Activated naive CD4-positive, alpha-beta T cell treated with Interleukin-2 at 50 U/mL for 16 hours (primary cell): ENCODE measurements at regions not wholly inside any gene's neighbourhood (a gene's known extent, or its start where the extent isn't known, plus 50 kb on each side); places are given as distances from the start of the nearest gene placed in this dataset.
"Not testable (repeated sequence)": the region's sequence is repeated elsewhere in the genome, so short reads cannot be mapped to it uniquely, and the experiment has no call there.

ENCODE experiments used
- DNase-seq: peaks from one replicate; pipeline ENCODE4 v3.0.0-alpha.2; 2020

DNA sequence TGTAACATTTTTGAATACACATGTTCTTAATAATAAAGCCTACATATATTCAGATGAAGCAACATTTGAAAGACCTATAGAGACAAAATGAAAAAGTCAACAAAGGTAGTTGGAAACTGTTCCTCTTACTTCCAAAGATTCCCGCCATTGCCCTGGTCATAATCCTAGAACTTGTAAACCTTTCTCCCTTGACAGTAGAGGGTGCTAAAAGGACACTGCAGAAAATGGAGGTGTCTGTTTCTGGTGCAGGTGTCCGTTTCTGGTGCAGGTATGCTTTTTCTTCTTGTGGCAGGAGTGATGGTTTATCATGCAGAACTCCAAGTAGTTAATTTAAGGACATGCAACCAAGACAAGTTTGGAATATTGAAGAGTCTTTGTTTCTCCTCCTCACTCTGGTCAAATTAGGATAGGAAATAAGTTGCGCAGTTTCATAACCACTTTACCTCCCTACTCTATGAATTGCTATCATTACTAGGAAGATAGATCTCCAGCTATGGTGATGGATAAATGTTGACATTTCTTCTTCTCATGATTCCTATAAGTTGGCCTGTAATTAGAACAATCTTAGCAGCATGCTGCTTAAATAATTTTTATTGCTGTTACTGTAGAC lies 56.0 kb upstream of the FAM174A start:
- DNase-seq: no peak

DNA sequence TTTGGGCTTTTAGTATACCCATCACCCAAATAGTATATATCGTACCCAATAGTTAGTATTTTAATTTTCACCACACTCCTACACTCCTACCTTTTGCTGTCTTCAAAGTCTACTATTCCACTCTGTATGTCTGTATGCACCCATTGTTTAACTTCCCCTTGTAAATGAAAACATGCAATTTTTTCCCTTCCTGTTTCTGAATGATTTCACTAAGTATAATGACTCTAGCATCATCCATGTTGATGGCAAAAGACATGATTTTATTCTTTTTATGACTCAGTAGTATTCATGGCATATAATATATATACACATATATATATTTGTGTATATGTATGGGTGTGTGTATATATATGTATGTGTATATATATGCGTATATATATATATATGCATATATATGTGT lies 63.1 kb upstream of the FAM174A start:
- DNase-seq: no peak

DNA sequence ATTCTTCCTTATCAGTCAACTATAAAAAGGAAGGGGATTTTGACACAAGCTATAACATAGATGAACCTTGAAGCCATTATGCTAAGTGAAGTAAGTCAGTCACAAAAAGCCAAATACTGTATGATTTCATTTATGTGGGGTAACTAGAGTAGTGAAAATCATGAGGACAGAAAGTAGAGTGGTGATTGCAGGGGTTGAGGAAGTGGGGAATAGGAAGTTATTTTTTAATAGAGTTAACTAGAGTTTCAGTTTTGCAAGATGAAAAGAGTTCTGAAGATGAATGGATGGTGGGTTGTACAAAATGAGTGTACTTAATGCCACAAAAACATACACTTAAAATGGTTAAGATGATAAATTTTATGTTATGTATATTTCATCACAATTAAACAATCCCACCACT lies 65.4 kb upstream of the FAM174A start:
- DNase-seq: no peak

DNA sequence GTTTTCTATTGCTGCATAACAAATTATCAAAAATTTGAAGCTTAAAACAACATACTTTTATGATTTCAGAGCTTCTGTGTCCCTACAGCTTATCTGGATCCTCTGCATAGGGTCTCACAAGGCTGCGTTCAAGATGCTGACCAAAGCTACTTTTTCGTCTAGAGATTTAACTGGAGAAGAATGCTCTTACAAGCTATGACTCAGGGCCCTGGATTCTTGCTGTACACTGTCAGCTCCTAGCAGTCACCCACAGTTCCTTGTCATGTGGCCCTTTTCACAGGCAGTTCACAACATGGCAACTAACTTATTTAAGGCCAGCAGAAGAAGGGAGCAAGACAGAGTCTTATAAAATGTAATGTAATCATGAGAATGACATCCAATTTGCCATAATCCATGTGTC lies 70.8 kb upstream of the FAM174A start:
- no peak for DNase-seq

DNA sequence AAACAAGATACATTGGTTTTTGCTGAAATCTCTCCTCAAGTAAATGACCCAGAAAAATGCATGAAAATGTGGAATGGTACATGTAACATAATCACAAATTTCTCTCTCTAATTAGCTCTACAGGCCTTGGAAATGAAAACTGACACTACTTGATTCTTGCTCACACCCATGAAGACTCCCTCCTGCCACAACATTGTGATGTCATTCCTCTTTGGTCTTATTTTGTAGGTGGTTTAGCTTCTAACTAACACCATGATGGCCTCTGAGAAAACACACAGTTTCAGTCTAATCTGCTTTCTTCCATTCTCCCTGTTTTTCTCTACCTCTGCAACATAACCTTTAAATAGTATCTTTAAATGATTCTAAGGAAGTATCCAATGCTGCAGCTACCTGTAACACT lies 78.6 kb upstream of the FAM174A start:
- no peak for DNase-seq

DNA sequence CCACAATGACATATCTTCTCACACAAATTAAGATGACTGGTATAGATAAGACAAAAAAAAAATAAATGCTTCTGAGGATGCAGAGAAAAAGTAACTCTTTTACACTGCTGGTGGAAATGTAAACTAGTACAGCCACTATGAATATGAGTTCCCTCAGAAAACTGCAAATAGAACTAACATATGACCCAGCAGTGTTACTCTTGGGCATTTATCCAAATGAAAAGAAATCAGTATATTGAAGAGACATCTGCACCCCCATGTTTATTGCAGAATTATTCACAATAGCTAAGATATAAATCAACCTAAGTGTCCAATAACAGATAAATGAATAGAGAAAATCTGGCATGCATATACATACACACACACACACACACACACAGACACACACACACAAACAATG lies 83.0 kb upstream of the FAM174A start:
- DNase-seq: no peak

DNA sequence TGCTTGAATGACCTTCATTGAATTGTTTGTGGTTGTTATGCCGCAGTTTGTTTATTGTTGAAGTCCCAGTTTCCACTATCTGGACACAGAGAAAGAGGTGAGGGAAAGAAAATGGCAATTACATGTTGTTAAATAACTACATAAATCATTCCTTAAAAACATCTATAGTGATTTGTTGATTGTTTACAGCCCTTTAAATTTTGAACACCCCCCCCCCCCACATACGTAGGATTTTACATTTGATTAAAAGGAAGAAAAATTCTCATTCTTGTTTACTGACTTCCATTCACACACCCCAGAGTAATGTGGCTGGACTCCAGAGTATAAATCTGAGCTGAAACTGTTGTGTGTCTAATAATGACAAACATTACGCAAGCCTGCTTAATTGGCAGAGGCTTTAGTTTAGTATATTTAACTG lies 87.1 kb upstream of the FAM174A start:
- no peak for DNase-seq

DNA sequence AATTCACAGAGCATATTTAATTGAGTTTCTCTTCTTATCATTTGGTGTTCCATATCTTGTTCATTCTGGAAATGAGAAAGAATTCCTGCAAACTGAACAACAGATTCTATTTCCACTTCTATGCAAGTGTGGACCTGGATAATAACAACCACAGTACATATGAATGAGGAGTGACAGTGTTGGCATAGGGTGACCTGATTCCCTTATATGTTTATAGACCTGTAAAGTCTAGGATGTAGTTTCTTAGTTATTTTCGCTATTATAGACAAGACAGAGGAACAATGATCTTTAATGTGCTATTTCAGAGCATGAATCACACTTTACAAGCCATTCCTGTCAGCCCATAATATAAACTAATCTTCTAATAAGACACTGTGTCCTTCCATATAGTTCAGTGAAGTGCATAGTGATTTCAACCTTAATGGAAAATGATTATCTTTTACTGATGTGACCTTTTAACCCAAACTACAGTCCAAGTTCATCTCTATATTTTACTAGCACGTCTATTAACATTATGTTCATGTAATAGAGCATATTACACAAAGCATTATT lies 88.2 kb upstream of the FAM174A start:
- no peak for DNase-seq

DNA sequence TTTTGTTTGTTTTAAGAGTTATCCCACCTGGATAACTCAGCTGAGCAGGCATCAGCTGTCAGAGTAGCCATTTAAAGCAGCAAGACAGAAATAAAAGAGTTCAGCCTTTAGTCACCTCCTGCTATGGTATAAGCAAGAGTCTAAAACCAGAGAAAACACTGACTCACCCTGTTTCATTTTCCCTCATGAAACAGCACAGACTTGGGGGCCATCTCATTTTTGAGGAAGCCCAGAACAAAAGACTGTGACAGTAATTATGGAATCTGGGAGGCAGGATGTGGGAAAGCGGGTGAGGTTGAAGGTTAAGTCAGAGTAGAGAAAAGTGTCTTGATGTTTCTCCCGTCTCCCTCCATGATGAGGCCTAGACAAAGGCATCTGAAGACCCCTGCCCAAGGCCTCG lies 90.2 kb upstream of the FAM174A start:
- no peak for DNase-seq

DNA sequence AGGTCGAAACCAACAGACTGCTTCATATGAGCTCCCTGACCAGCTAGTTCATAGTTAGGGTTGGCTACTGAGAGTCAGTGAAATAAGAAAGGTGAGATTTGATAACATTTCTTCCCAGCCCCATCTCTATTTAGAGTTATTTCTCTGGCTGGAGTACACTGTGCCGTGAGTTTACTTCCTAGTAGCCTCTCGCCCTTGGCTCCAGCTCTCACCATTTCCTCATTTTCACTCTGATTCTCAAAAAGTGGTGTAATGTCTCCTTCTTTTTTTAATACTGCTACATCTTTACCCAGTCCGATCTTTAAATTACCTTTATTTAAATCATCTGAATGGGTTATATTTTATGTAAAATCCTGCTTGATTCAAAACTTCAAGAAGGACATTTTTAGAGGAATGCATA lies 100.4 kb upstream of the FAM174A start:
- no peak for DNase-seq

DNA sequence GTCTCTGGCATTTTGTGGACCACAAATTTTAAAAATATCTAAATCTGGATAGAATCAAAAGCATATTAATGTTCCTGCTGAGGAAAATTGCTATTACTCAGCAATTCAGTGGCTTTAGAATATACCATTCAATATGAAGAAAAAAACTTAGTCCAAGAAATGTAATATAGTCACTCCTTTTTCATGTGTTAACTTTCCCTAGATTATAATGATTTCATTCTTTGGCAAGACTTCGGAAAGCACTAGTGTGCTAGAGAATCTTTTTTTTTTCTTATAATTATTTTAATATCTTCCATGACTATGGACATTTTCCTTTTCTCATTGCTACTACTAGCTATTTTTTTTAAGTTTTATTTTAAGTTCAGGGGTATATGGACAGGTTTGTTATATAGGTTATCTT lies 102.4 kb upstream of the FAM174A start:
- DNase-seq: no peak

DNA sequence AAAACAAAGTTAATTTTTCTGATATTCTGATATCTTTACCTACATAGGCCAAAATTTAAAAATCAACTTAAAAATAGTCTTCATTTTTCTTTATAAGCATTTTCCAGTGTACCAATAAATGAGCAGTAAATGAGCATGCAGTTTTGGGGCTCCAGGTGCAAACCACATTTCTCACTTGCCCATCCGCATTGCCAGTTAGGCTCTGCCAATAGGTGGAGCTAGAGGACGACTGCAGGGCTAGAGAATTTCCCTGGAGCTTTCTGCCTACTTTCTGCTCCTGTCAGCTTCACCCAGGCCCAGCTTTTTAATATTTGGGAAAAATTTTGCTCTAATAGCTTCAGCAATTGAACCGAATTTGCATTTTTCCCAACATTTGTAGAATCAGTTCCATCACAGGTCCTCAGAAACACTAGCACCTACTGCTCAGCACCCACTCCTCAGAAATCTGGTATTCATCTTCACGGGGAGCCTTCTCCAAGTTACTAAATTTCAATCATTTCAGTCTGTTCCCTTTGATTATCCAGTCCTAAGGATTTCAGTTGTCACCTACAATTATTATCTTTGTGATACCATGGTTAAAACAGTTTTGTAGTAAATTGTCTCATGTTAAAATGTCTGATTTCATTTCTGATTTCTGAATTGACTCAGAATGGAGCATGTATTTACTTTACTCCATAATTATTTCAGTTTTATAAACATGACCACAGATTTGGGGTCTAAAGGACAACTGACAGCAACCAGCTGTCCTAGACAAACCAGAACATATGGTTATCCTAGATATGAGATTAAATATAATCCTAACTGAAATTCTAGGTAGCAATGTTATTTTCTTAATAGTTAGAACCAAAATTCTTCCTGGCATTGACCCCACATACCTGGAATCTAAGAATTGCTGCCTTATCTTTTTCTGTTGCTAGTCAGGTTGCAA lies 104.6 kb upstream of the FAM174A start:
- DNase-seq: peak; percentile 43

DNA sequence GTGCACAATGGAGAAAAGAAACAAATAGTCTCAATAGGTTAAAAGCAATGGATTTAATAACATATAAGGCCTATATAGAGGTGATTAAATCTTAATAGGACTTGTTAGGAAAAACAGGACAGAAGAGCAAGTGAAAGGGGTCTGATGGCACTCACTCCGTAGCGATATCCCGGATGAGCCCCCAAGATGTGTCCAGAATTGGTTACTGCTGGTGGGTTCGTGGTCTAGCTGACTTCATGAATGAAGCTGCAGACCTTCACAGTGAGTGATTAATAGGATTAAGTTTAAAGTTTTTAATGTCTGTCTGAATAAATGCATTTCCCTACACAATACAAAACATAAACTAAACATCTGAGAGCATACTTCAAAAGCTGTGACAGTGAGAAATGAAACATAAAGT lies 110.4 kb upstream of the FAM174A start:
- no peak for DNase-seq

DNA sequence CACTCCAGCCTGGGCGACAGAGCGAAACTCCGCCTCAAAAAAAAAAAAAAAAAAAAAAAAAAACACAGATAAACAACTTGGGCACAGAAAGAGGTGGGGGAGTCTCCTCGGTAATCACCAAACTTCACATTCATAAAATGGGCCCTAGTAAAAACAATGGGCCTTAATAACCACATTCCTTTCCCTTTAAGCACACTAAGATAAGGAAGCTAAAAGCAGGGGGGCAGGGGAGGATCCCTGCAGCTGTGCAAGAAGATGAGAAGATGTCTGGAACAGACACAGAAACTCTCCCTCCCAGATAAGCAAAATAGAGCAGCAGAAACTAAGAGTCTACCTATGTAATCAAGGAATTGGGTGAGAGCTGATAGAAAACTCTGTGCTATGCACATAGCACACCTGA lies 111.2 kb upstream of the FAM174A start:
- DNase-seq: no peak

DNA sequence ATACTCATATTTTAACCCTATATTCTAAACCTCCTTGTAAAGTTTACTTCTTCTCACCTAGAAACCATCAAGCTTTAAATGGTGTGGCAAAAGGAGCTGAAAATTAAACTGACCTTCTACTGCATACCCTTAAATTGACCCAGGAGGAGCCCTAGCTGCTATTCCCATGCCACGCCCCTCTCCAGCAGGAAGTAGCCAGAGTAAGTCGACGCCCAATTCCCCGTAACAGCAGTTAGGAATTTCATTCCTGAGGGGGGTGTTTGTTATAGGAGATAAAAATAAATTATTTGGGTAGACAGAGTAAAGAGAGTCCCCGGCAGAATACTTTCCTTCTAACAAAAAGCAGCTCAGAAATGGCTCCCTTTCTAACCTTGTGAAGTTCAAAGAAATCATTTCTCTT lies 111.8 kb upstream of the FAM174A start:
- no peak for DNase-seq

DNA sequence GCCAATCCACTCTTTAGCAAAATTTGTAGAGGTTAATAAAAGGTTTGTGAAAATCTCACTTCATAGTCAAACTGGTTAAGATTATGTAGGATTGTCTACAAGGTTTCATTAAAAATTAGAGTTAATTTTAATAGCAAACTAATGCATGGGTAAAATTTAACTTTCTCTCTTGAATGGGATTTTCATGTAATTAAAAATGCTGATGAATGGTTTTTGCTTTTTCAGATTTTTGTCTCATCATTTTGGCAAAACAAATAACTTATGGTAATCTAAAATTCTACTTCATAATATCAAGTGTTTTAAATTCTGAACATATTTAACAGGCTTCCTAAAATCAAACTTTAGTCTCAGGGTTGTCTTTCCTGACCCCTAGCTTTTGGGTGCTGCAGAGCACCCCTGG lies 113.8 kb upstream of the FAM174A start:
- DNase-seq: no peak

DNA sequence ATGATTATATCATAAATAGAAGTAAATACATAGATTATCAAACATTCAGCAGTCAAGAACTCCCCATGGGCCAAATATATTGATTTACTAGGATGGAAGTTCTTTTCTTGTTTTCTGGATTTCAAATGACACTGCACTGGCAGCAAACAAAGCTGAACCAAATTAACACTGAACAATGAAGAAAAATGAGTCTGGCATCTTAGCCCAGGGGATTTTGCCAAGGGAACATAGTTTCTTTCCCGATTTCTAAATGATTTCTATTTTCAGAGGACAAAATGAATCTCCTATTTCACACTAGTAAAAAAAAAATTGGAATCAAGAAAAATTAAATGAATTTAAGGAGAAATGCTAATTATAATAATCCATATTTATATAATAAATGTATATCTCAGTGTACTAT lies 116.9 kb upstream of the FAM174A start:
- no peak for DNase-seq

DNA sequence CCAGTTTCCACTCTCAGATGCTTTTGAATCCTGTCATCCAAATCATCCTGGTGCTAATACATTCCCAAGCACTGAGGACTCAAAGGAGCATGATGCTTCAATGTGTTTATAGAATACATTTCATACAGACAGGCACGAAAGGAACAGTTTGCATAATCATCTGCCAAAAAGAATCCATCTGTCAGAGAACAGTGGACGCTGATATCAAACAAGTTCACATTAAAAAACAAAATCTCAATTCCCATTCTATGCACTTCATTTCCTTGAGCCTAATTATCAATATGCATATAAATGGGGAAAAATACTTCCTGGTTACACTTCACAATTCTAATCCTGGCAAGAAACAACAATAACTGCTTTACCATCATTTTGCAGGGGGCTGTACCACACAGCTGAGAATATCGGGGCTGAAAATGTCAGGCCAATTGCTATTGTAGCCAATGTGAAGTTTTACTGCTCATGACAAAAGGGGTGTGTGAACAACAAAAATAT lies 125.5 kb upstream of the FAM174A start:
- DNase-seq: no peak

DNA sequence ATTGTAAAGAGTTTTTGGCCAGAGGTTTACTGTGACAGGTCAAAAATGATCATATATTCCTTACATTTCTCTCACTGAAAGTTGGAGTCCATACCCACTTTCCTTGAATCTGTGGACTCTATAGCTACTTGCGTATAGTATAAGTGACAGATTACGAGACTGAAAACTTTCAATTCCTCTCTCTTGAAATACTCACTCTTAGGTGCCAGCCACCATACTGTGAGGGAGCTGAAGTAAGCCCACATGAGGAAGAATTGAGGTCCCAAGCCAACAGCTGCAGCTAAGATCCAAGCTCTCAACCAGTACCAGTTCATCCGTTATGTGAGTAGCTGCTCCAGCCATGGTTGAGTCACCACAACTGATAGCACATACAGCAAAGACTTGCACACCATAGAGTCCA lies 128.1 kb upstream of the FAM174A start:
- no peak for DNase-seq

DNA sequence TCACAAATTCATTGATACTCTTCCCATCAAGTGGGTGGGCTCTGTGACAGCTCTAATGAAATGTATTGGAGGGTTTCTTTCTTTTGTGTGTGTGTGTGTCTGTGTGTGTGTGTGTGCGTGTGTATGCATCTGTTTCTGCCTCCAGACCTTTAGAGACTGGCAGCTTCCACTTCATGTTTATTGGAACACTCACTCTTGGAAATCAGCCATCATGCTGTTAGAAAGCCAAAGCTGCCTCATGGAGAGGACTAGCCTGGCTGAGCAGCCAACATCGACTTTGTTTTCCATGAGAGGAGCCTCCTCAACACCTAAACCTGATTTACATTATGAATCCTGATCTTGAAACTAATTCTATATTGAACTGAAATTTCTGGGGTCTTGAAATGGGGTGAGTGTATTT lies 128.5 kb upstream of the FAM174A start:
- no peak for DNase-seq

DNA sequence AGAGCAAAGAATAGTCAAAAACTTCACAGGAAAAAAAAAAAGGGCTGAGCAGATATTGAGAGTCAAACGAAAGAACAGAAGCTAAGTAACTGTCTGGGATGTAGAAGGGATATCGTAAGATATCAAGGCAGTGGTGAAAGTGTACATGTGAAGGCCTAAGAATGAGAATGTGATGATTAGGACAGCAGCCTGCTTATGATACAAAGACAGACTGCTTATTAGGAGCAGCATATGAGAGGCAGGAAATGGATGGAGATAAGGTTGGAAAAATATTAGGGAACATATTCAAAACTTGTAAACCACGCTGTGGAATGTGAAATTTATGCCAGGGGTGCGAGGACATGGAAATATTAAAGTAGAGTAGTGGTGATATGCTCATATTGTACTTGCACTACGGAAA lies 133.1 kb upstream of the FAM174A start:
- no peak for DNase-seq

DNA sequence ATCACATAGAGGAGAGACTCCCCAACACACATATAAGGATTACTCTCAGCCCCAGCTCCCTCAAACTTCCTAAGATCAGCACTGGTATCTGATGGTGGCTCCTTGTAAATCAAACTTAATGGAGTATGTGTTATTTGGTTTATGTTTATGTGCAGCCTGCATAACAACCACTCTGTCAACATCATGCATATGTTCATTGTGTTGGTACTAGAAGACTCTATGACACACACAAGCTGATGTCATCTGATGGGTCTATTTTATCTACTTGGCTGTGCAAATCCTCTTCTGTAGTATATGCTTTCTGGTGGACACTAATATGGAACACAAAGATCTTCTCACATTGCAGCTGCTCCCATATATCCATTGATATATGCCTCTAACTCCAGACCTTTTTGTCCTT lies 134.0 kb upstream of the FAM174A start:
- DNase-seq: no peak

DNA sequence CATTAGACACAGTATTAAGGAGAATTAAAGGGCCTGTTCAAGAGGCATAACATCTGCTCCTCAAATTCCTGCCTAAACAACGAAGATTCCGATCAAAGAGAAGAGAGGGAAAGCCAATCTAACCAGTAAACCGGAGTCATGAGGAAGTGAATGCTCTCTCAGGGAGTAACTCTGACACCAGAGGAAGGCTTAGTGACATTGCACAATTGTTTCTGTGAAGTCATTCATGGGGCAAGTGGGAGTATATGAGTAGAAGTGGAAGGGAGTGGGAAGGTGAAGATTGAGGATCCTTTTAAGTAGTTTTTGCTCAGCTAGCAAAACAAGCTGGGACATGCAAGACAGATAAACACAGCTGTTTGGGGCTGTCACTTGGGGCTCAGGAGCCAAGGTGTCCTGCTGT lies 136.4 kb upstream of the FAM174A start:
- DNase-seq: not testable (repeated sequence)

DNA sequence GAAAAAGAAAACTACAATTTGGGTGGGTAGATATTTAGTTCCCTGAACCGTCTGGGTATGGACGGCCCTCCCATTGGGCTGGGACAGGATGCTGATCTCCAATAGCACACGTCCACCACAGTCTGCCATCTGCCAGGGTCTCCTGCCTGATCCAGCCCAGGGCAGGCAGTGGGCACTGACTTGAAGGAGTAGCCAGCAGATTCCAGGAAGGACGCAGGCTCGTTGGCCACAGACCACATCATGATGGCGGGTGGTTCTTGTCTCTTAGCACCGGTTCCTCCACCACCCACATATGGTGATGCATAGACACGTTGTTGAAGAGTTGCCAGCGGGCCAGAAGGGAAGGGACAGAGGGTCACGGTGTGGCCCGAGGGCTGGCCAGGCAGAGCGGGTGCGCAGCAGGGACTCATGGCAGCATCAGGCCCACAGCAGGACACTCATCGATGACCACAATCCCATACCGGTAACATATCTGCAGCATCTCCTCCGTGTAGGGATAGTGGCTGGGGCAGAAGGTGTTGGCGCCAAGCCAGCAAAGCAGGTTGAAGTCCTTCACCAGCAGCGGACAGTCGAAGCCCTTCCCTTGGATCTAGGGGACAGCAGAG lies 155.8 kb upstream of the FAM174A start:
- DNase-seq: not testable (repeated sequence)
